HEK293T (cell line): ENCODE measurements at regions not wholly inside any gene's neighbourhood (a gene's known extent, or its start where the extent isn't known, plus 50 kb on each side); places are given as distances from the start of the nearest gene placed in this dataset.

Source experiments
- ARNT ChIP-seq: fragments of 450-650 bp; IDR thresholded peaks from 2 replicates; pipeline ENCODE4 v1.6.1; 2017; ENCODE audit warnings: mild to moderate bottlenecking
- BHLHE40 ChIP-seq: fragments of 450-650 bp; IDR thresholded peaks from 2 replicates; pipeline ENCODE4 v1.6.1; 2016; ENCODE audit warnings: mild to moderate bottlenecking, moderate library complexity, borderline replicate concordance
- CTBP1 ChIP-seq: fragments of 450-650 bp; IDR thresholded peaks from 2 replicates; pipeline ENCODE4 v1.6.1; 2016; ENCODE audit warnings: borderline replicate concordance
- ELF4 ChIP-seq: fragments of 450-650 bp; IDR thresholded peaks from 2 replicates; pipeline ENCODE4 v1.6.1; 2017; ENCODE audit warnings: antibody characterized with exemption
- FOXK2 ChIP-seq: fragments of 450-650 bp; IDR thresholded peaks from 2 replicates; pipeline ENCODE4 v1.6.1; 2016; ENCODE audit warnings: mild to moderate bottlenecking
- FOXM1 ChIP-seq: fragments of 450-650 bp; IDR thresholded peaks from 2 replicates; pipeline ENCODE4 v1.6.1; 2017; ENCODE audit warnings: mild to moderate bottlenecking, borderline replicate concordance
- LEF1 ChIP-seq: fragments of 450-650 bp; IDR thresholded peaks from 2 replicates; pipeline ENCODE4 v1.6.1; 2017; ENCODE audit warnings: mild to moderate bottlenecking, borderline replicate concordance
- PKNOX1 ChIP-seq: fragments of 450-650 bp; IDR thresholded peaks from 2 replicates; pipeline ENCODE4 v1.6.1; 2016
- SP1 ChIP-seq: fragments of 450-650 bp; IDR thresholded peaks from 2 replicates; pipeline ENCODE4 v1.6.1; 2017
- SUZ12 ChIP-seq: fragments of 450-650 bp; IDR thresholded peaks from 2 replicates; pipeline ENCODE4 v1.6.1; 2016; ENCODE audit warnings: mild to moderate bottlenecking
- TARDBP ChIP-seq: fragments of 450-650 bp; IDR thresholded peaks from 2 replicates; pipeline ENCODE4 v1.6.1; 2016
- ZNF384 ChIP-seq: fragments of 450-650 bp; IDR thresholded peaks from 2 replicates; pipeline ENCODE4 v1.6.1; 2016

- TF ChIP-seq FOXK2 (no peak), LEF1 (no peak), SP1 (no peak), BHLHE40 (no peak), ELF4 (no peak), FOXM1 (no peak), ARNT (no peak), CTBP1 (no peak), TARDBP (no peak), PKNOX1 (no peak), SUZ12 (no peak), ZNF384 (no peak)
These were observed 371.7 kb upstream of the ADGRL2 start for GRCh38 chr1:81428998-81429397.
